Renal pelvis (tissue), 1 donor: ENCODE measurements at regions not wholly inside any gene's neighbourhood (a gene's known extent, or its start where the extent isn't known, plus 50 kb on each side); places are given as distances from the start of the nearest gene placed in this dataset.

ENCODE experiments used
- DNase-seq: peaks from one replicate; pipeline ENCODE4 v3.0.0-alpha.2; 2013

GRCh38 chr4:43243433-43244116, 351.1 kb downstream of the GRXCR1 start:
- DNase-seq: no peak

- DNase-seq: no peak
Measured at GRCh38 chr4:43244688-43245382, 352.3 kb downstream of the GRXCR1 start.

DNA sequence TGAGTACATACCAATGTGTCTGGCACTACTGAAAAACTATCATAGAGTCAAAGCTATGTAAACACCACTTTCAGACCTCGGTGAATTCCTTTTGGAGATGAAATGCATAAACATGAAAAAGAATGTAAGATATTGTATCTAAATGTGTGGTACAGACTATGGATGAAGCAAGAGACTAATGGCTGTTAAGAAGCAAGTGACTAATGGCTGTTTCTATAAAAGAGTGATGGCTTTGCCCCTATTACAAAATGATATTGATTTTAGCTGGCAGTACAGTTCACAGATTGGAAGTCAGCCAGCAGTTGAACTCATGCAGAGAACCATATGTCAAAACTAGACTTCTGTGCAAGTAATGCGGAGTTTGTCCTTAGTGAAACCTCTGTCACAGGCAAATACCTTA, 359.3 kb downstream of the GRXCR1 start:
- no peak for DNase-seq

DNA sequence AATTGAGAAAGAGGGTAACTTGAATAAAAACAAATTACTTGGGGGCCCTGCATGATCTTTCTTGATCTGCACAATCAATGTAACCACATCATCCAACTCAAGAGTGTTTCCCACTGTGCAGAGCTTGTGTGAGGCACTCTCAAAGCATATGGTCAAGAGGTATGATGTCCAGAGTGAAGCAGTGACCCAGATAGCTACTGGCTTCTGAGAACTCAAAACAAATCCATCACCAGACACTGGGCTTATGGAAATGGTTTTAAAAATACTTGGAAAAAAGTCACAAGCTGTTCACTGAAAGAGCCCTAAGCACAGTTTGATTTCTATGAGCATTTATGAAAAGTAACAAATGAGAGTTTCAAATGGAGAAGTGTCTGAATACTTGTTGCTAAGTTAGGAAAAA, 361.0 kb downstream of the GRXCR1 start:
- DNase-seq: no peak

DNA sequence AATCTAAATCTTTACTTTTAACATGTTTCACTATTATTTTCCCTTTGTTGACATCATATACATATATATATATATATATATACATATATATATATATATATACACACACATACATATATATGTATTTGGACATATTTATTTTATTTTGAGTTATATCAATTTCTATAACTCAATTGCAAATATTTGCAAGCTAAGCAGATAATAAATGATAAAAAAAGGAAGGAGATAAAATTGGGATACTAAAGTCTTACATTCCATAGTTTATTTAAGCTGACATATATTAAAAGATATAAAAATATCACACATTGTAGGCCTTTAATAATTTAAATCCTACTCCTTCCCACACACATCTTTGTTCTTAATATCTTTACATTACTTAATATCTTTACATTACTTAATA, 372.2 kb downstream of the GRXCR1 start:
- no peak for DNase-seq

- DNase-seq: no peak
Measured at GRCh38 chr4:43271946-43272345, 379.4 kb downstream of the GRXCR1 start.

DNA sequence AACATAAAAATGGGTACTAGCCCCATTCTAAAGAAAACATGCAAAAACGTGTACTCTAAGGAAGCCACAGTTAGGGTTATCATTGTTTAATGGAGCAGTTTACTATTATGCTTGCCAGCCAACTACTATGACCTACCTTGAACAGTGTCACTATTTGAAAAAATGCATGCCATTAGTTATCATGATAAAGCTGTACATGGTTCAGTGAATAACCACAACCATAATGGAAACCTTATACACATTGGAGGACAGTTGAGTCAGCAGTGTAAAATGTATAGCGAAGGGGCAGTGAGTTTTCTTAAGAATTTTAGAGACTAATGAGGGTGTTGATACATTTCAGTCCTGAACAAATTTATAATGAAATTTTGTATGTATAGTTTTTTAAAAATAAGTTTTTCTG, 381.9 kb downstream of the GRXCR1 start:
- no peak for DNase-seq

DNA sequence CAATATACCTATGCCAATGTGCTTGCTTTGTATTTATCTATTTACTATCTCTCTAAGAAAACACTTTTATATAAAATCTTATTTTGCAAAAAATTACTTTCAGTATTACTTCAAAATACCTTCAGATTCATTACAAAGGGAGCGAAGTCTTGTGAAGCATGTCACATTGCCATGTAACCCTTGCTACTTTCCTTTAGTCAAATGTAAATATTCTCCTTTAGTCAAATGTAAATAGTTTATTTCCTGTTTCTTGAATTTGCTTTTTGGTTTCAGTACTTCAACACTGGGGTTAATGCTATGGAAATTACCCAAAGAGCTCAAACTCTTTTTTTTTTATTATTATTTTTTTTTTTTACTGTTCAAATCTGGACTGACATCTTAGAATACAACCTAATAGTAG, 383.3 kb downstream of the GRXCR1 start:
- DNase-seq: no peak

DNA sequence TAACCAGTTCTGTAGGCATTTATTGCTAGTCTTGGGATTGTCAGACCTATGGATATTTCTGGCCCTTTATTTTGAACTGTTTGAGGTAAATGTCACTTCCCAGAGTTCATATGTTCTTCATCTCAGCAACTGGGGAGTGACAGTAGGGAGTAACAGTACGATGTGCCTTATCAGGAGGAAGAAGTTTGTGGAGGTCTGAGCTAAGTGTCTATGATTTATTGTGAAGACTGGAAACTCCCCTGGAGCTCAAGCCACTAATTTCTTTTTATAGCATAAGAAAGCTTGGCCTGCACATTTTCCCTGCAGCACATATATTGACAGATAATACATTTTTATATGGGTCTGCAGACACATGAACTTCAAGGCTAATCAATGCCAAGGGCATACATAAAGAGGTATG, 383.8 kb downstream of the GRXCR1 start:
- DNase-seq: no peak

DNA sequence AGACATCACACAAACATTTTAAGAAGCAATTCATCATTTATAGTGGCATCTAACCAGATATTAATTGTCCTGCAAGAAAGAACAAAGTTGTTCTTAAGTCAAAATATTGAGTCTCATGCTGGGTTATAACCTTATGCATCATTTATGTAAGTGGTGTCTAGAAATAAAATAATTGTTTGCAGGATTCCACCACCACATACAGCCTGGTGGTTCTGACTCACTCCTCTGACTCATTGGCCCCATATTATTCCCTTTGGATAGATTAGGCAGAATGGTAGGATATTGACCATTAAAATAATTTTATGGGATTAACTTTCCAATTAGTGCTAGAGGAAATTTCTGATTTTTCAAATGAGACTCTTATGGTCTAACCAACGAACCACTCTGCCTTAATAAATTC, 384.5 kb downstream of the GRXCR1 start:
- no peak for DNase-seq

GRCh38 chr4:43282534-43282933, 390.0 kb downstream of the GRXCR1 start:
- DNase-seq: no peak

DNA sequence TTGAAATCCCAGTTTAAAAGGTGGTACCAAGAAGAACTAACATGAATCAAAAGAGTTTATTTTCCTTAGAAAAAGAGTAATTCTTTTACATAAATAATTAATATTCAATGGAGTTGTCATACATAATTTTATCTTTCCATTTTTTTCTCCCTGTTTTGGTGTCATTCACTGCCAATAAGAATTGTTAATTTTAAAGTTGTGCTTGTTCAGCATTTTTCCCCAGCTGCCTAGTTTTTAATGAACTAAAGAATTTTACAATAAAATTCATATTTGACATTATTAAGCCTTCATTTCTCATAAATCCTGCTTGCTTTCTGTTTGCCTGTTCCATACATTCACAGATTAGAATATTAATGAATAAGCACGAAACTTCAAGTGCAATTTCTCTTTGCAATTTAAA, 393.6 kb downstream of the GRXCR1 start:
- DNase-seq: no peak

- DNase-seq: no peak
Measured at GRCh38 chr4:43296946-43297528, 404.5 kb downstream of the GRXCR1 start.

GRCh38 chr4:43316813-43317212, 424.3 kb downstream of the GRXCR1 start:
- no peak for DNase-seq

DNA sequence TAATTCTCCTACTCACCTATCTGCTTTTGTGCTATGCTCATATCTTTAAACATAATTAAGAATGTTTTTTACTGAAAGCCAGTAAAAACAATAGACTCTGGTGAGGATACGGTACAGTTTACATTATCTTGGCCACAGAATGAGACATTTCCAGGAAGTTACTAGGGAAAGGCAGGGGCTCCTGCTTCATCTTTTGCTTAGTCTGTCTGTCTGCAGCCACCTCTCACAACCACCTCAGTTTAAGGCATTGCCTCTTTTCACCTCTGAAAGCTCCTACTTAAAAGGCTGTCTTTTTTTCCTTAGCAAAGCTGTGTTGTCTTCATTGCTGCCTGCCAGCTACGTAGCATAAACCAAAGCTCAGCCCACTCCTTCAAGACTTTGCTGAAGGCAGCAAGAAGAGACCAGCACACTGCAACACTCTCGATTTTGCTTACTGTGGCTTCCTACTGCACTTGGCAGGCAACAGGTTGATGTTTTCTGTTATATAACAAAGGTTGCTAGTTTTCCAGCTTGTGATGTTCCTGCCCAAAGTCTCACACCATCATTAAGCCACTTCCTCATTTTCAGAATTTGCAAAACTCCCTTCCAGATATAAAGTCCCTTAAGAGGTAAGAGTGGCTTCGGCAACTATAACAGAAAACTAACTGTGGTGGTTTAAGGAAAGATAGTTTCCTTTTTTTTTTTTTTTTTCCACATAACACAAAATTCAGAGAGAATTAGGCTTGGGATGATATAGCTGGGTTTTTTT, 432.9 kb downstream of the GRXCR1 start:
- no peak for DNase-seq

DNA sequence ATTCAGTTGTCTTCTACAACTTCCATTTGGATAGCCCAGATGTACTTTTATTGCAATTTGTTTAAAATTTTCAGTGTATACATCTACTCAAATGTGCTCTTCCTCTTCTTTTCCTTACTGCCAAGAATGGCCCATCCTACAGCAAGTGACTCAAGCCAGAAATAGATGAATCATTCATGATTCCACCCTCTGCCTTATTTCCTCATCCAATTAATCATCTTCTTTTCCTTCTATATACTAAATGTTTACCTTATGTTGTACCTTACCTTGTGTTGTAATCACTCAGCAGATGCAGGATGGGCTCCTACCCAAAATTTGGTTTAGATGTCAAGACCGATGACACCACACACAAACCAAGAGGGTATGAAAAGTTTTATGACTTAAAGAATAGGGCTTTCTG, 437.8 kb downstream of the GRXCR1 start:
- no peak for DNase-seq

GRCh38 chr4:43331226-43332051, 438.9 kb downstream of the GRXCR1 start:
- no peak for DNase-seq

DNA sequence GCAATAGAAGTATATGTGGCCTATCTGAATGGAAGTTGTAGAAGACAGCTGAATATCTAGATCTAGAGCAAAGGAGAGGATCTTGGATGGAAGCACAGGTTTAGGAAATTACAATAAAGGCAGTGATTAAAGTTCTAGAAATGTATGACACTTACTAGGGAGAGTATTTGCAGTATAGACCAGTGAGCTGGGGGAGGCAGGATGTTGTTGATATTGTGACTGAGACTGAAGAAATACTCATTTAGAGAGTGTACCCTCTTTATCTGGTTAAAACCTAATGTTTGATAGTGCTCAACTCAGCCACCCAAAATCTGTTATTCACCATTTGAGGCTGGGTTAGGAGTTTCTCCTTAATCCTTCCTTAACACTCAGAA, 439.5 kb downstream of the GRXCR1 start:
- DNase-seq: no peak

DNA sequence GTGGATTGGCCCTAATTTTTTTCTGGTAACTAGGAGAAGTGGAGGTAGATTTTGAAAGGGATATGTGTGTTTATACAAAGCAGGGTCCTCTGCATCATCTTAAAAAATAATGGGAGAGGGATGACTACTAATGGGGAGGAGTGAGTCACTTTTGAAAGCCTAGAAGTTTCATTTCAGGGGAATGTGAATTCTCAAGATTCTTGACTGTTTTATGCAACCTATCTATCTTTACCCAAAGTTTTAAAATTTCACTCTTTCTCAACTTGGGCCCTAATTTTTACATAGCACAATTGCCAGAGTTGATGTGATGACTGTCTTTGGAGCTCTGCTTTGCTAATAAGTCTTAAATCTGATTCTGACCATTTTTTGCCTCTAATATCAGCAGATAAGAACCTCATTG, 445.2 kb downstream of the GRXCR1 start:
- no peak for DNase-seq

DNA sequence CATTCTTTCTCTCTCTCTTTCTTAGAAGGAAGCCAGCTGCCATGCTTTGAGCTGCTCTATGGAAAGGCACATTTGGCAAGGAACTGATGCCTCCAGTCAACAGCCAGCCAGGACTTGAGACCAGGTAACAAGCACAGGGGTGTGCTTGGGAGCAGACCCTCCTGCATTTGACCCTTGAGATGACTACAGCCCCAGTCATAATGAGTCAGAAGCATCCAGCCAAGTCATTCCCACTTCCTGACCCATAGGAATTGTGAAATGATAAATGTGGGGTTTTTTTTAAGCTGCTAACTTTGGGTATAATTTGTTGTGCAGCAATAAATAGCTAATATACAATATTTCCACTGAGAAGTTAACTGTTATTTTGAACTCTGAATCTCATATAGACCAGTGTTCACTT, 446.9 kb downstream of the GRXCR1 start:
- DNase-seq: no peak

DNA sequence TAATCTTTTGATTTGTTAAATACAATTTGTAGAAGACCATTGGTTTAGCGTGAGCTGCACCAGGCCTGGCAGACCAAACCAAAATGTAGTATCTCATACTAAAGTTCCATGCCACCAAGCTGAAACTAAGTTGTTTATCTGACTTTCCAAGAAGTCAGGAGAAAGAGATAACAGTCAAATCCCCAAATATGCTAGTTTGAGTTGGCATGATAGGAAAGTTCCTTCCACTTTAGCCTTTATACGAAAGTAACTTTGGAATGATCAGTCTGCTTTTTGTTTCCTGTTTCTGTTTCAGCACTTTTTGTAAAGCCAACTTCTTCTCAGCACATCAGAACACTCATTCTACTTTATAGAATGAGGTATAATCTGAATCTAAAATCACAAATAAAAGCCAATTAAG, 449.2 kb downstream of the GRXCR1 start:
- DNase-seq: no peak

GRCh38 chr4:43343298-43343697, 450.8 kb downstream of the GRXCR1 start:
- DNase-seq: no peak
